Uterus (tissue), 3 donors: ENCODE measurements at regions not wholly inside any gene's neighbourhood (a gene's known extent, or its start where the extent isn't known, plus 50 kb on each side); places are given as distances from the start of the nearest gene placed in this dataset.
"Not testable (repeated sequence)": the region's sequence is repeated elsewhere in the genome, so short reads cannot be mapped to it uniquely, and the experiment has no call there.

Experiments
- DNase-seq, 2 donors: peaks; one replicate each; pipeline ENCODE4 v3.0.0-alpha.2; 2019 to 2020
- H3K27ac ChIP-seq, 2 donors: fragments of 200-600 bp; sonication (generic); 1 replicate in 1 of 2; 2 replicates in 1 of 2; pipeline ENCODE4 v1.5.1; 2016 to 2018
- H3K27me3 ChIP-seq, 2 donors: fragments of 200-600 bp; sonication (generic); one replicate each; pipeline ENCODE4 v1.5.1; 2018 to 2019; ENCODE audit warnings: control low read depth in 1 of 2
- H3K36me3 ChIP-seq, 2 donors: fragments of 200-600 bp; sonication (generic); one replicate each; pipeline ENCODE4 v1.5.1; 2019; ENCODE audit warnings: control low read depth in 1 of 2
- H3K4me1 ChIP-seq, 2 donors: fragments of 200-600 bp; sonication (generic); one replicate each; pipeline ENCODE4 v1.5.1; 2018 to 2019; ENCODE audit warnings: control low read depth in 1 of 2
- H3K4me3 ChIP-seq, 2 donors: fragments of 200-600 bp; sonication (generic); 1 replicate in 1 of 2; 2 replicates in 1 of 2; pipeline ENCODE4 v1.5.1; 2018 to 2019; ENCODE audit warnings: mild to moderate bottlenecking in 1 of 2
- H3K9me3 ChIP-seq, 2 donors: fragments of 200-600 bp; sonication (generic); one replicate each; pipeline ENCODE4 v1.5.1; 2019; ENCODE audit warnings: control low read depth in 1 of 2
- POLR2A ChIP-seq, 2 donors: fragments of 450-650 bp; IDR thresholded peaks; one replicate each; pipeline ENCODE4 v1.6.1; 2016; ENCODE audit warnings: antibody characterized with exemption in 2 of 2, mild to moderate bottlenecking in 1 of 2, moderate library complexity in 1 of 2
- intact Hi-C: fragments of 100-400 bp; cut with DNase I; formaldehyde crosslinking; loops from one replicate; pipeline ENCODE4 v1.15.1; 2023; ENCODE audit warnings: low total_unique reads
- TF ChIP-seq, protein P1 (sequence below), 4 experiments: fragments of 200-600 bp in 2 of 4; fragments of 450-650 bp in 2 of 4; sonication (generic) in 2 of 4; IDR thresholded peaks; one replicate each; pipeline ENCODE4 v1.5.1; 2016 to 2019; ENCODE audit warnings: antibody characterized with exemption in 4 of 4, mild to moderate bottlenecking in 2 of 4, moderate library complexity in 1 of 4
- donor health status: DM: yes; HTN: yes; CAD: no.

DNA sequence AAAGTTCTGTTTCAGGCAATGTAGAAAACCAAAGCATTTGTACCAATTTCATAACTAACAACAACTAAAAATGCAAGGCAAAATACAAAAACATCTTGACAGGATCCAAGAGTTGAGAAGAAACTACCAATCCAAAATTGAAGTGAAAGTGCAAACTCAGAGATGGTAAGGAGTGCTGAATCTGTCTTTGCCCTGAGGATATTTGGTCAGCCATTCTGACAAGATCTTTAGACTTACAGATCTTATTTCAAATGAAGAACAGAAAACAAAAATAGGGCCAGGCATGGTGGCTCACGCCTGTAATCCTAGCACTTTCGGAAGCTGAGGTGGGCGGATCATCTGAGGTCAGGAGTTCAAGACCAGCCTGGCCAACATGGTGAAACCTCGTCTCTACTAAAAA lies 412.8 kb downstream of the ZFHX3 start:
- H3K9me3 ChIP-seq: peaks cover 0 to 8% of the 10 kb centered on the region in 2 donors
- TF ChIP-seq, protein P1, sequence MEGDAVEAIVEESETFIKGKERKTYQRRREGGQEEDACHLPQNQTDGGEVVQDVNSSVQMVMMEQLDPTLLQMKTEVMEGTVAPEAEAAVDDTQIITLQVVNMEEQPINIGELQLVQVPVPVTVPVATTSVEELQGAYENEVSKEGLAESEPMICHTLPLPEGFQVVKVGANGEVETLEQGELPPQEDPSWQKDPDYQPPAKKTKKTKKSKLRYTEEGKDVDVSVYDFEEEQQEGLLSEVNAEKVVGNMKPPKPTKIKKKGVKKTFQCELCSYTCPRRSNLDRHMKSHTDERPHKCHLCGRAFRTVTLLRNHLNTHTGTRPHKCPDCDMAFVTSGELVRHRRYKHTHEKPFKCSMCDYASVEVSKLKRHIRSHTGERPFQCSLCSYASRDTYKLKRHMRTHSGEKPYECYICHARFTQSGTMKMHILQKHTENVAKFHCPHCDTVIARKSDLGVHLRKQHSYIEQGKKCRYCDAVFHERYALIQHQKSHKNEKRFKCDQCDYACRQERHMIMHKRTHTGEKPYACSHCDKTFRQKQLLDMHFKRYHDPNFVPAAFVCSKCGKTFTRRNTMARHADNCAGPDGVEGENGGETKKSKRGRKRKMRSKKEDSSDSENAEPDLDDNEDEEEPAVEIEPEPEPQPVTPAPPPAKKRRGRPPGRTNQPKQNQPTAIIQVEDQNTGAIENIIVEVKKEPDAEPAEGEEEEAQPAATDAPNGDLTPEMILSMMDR (IDR thresholded peaks at IDR 0.05): no peak
- TF ChIP-seq POLR2A (IDR thresholded peaks at IDR 0.05): no peak
- H3K4me3 ChIP-seq: no peak overlapping the region
- no peaks in the 10 kb centered on the region for H3K27me3 ChIP-seq
- H3K4me1 ChIP-seq: no peaks in the 10 kb centered on the region
- no peak for DNase-seq
- no peak overlapping the region for H3K27ac ChIP-seq
- intact Hi-C loops: no loop called here
- no peaks in the 10 kb centered on the region for H3K36me3 ChIP-seq

- H3K4me1 ChIP-seq, H3K36me3 ChIP-seq, H3K9me3 ChIP-seq, intact Hi-C loops, H3K27me3 ChIP-seq, DNase-seq, H3K4me3 ChIP-seq, H3K27ac ChIP-seq: not testable (repeated sequence)
These were observed 420.6 kb downstream of the ZFHX3 start for GRCh38 chr16:72627182-72627896.

DNA sequence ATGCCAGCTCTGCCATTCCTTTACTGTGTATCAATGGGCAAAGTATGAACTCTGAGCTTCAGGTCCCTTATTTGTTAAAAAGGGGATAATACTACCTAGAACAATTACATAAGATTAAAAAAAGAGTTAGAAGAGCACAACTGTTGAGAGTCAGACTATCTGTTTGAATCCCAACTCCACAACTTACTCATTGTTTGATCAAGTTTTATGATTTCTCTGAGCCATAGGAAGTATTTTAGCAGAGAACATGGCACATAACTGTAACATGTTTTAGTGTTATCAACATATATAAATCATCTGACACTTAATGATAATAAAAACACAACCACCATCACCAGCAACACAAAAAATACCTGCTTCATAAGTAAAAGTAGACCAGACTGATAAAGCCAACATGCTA lies 421.3 kb downstream of the ZFHX3 start:
- intact Hi-C loops: no loop called here
- H3K9me3 ChIP-seq: no peaks in the 10 kb centered on the region
- H3K4me3 ChIP-seq: no peak overlapping the region
- no peak overlapping the region for H3K27ac ChIP-seq
- H3K36me3 ChIP-seq: no peaks in the 10 kb centered on the region
- no peaks in the 10 kb centered on the region for H3K4me1 ChIP-seq
- no peaks in the 10 kb centered on the region for H3K27me3 ChIP-seq
- no peak for DNase-seq
- TF ChIP-seq POLR2A (IDR thresholded peaks at IDR 0.05): no peak
- TF ChIP-seq, protein P1 (IDR thresholded peaks at IDR 0.05): no peak

- TF ChIP-seq, protein P1 (IDR thresholded peaks at IDR 0.05): no peak
- TF ChIP-seq POLR2A (IDR thresholded peaks at IDR 0.05): no peak
- Histone ChIP-seq H3K27me3 (no peaks in the 10 kb centered on the region), H3K4me3 (no peak overlapping the region), H3K36me3 (no peaks in the 10 kb centered on the region), H3K4me1 (no peaks in the 10 kb centered on the region), H3K9me3 (no peaks in the 10 kb centered on the region), H3K27ac (no peak overlapping the region)
- DNase-seq: no peak
- intact Hi-C loops: no loop called here
These were observed 426.3 kb downstream of the ZFHX3 start for GRCh38 chr16:72621651-72622050.

DNA sequence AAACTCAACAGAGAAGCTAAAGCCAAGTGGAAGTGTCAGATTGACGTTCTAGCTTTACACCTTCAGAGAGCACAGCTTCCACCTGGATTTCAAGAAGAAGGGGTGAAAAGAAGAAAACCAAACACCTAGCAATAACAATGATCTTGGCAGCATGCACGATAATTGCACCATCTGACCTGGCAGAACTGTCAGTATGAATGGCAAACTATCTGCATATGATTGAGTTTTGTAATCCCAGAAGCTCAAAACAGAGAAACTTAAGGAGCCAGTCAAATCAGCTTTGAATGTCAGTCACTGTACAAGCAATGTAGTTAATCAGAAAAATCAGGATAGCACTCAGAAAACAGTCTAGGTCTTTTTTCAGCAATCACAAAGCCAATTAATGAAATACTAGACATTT lies 427.1 kb downstream of the ZFHX3 start:
- Histone ChIP-seq H3K9me3 (no peaks in the 10 kb centered on the region), H3K27ac (no peak overlapping the region), H3K4me1 (no peaks in the 10 kb centered on the region), H3K27me3 (no peaks in the 10 kb centered on the region), H3K4me3 (no peak overlapping the region), H3K36me3 (no peaks in the 10 kb centered on the region)
- intact Hi-C loops: no loop called here
- no peak for DNase-seq
- no peak for TF ChIP-seq POLR2A (IDR thresholded peaks at IDR 0.05)
- TF ChIP-seq, protein P1 (IDR thresholded peaks at IDR 0.05): no peak

DNA sequence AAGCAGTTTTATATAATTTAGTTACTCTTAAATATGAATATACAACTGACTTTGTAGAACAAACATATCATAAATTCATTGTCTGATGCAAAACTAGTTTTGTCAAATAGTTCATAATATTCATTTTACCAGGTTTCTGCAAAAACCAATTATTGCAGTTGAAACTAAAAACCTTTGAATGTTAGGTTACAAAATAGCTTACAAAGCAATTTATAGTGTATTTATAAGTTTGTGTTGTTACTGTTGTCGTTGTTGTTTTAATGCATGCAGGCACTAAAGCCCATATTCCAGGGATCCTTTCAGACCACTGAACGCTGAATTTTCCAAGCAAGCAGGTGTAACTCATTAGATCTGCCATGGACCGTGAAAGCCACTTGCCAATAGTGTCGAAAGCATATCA lies 427.6 kb downstream of the ZFHX3 start:
- Histone ChIP-seq H3K4me3 (no peak overlapping the region), H3K27me3 (no peaks in the 10 kb centered on the region), H3K9me3 (no peaks in the 10 kb centered on the region), H3K4me1 (no peaks in the 10 kb centered on the region), H3K36me3 (no peaks in the 10 kb centered on the region), H3K27ac (no peak overlapping the region)
- intact Hi-C loops: no loop called here
- TF ChIP-seq, protein P1 (IDR thresholded peaks at IDR 0.05): no peak
- no peak for TF ChIP-seq POLR2A (IDR thresholded peaks at IDR 0.05)
- DNase-seq: no peak
